ENCODE measurements at regions not wholly inside any gene's neighbourhood (a gene's known extent, or its start where the extent isn't known, plus 50 kb on each side); places are given as distances from the start of the nearest gene placed in this dataset.

DNA sequence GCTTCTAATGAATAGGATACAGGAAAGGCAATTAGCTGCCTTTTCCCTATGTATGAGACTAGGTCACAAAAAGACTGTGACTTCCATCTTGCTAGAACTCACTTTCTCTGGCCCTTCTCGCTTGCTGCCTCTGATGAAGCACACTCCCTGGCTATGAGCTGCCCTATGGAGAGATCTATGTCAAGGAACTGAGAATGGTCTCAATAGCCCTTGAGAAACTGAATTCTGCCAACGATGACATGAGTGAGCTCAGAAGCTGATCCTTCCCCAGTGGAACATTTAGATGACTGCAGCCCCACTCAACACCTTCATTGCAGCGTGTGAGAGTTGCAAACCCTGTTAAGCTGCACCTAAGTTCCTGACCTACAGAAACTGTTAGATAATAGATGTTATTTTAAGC lies 309.8 kb downstream of the COG6 start:
- no TSS peak for BruUV-seq (replicated peaks)
- Histone ChIP-seq H3K4me2 (ENCODE audit: insufficient read depth, low read length) (no peak overlapping the region), H2AFZ (ENCODE audit: low read depth, low read length) (no peak overlapping the region), H3K9me3 (replicated peaks; ENCODE audit: control insufficient read depth, insufficient read depth, low read depth, low read length) (no peaks in the 10 kb centered on the region), H3K9ac (ENCODE audit: insufficient read depth in 1 of 2, low read depth in 2 of 2, low read length in 2 of 2) (no peak overlapping the region), H3K4me3 (no peak overlapping the region), H3K79me2 (ENCODE audit: control insufficient read depth, insufficient read depth, low read length) (no peaks in the 10 kb centered on the region), H3K36me3 (ENCODE audit: control insufficient read depth, insufficient read depth, low read length) (no peaks in the 10 kb centered on the region), H3K4me1 (replicated peaks in 1 of 2; ENCODE audit: control insufficient read depth in 2 of 2, insufficient read depth in 2 of 2, low read length in 2 of 2) (no peaks in the 10 kb centered on the region), H3K9me1 (ENCODE audit: control insufficient read depth, insufficient read depth, low read length) (no peaks in the 10 kb centered on the region), H3K27me3 (ENCODE audit: control insufficient read depth in 2 of 2, insufficient read depth in 2 of 2, low read length in 2 of 2) (no peaks in the 10 kb centered on the region), H4K20me1 (replicated peaks; ENCODE audit: control insufficient read depth, insufficient read depth, low read length) (no peaks in the 10 kb centered on the region), H3K27ac (ENCODE audit: extremely low read depth, low read depth, low read length) (no peak overlapping the region)
- DNase-seq (ENCODE audit: extremely low read depth in 1 of 4, low spot score in 3 of 4), result no peak
- no peak for FAIRE-seq
- intact Hi-C loops (cut with micrococcal nuclease), result no loop called here
- WGBS (ENCODE audit: insufficient coverage, low coverage, missing lambda C conversion rate), result 0% methylated on average over 3 of the region's 3 CpGs
- POLR2A ChIA-PET, result no interaction called here
- no peak for ATAC-seq
- in situ Hi-C loops (cut with MboI), result no loop called here
- TF ChIP-seq MXI1 (IDR thresholded peaks at IDR 0.05; ENCODE audit: low read depth, low read length), result no peak
- TF ChIP-seq HEY1 (CRISPR knock-in tag; IDR thresholded peaks at IDR 0.05; ENCODE audit: borderline replicate concordance), result no peak
- TF ChIP-seq, protein P1, sequence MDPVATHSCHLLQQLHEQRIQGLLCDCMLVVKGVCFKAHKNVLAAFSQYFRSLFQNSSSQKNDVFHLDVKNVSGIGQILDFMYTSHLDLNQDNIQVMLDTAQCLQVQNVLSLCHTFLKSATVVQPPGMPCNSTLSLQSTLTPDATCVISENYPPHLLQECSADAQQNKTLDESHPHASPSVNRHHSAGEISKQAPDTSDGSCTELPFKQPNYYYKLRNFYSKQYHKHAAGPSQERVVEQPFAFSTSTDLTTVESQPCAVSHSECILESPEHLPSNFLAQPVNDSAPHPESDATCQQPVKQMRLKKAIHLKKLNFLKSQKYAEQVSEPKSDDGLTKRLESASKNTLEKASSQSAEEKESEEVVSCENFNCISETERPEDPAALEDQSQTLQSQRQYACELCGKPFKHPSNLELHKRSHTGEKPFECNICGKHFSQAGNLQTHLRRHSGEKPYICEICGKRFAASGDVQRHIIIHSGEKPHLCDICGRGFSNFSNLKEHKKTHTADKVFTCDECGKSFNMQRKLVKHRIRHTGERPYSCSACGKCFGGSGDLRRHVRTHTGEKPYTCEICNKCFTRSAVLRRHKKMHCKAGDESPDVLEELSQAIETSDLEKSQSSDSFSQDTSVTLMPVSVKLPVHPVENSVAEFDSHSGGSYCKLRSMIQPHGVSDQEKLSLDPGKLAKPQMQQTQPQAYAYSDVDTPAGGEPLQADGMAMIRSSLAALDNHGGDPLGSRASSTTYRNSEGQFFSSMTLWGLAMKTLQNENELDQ (CRISPR knock-in tag; IDR thresholded peaks at IDR 0.05; ENCODE audit: borderline replicate concordance), result no peak
- TF ChIP-seq CCNT2 (IDR thresholded peaks at IDR 0.05; ENCODE audit: borderline replicate concordance, extremely low read depth, insufficient read length, low read depth, low read length), result no peak
- no peak for TF ChIP-seq PML (IDR thresholded peaks at IDR 0.05; ENCODE audit: low read length)
- TF ChIP-seq BCL6 (CRISPR knock-in tag; IDR thresholded peaks at IDR 0.05), result no peak
- TF ChIP-seq FOXP4 (CRISPR knock-in tag; IDR thresholded peaks at IDR 0.05; ENCODE audit: borderline replicate concordance), result no peak
- CTCF ChIA-PET (ENCODE audit: low intra/inter-chr PET ratio), result no interaction called here
